T-helper 2 cell treated with Interferon-gamma antibody and Interleukin-4, amounts not matched to agents 5 μg/mL and 100 μg/mL, for 36 hours (primary cell): ENCODE measurements at regions not wholly inside any gene's neighbourhood (a gene's known extent, or its start where the extent isn't known, plus 50 kb on each side); places are given as distances from the start of the nearest gene placed in this dataset.

Source experiments
- DNase-seq: peaks from one replicate; pipeline ENCODE4 v3.0.0; 2021; ENCODE audit warnings: low spot score
- H3K27ac Mint-ChIP-seq: one replicate; pipeline ENCODE4 v1.8.0; 2021; ENCODE audit warnings: mild to moderate bottlenecking, mixed read lengths
- H3K27me3 Mint-ChIP-seq: one replicate; pipeline ENCODE4 v1.8.0; 2021; ENCODE audit warnings: low read depth, mixed read lengths
- H3K36me3 Mint-ChIP-seq: one replicate; pipeline ENCODE4 v1.8.0; 2021; ENCODE audit warnings: low read depth, mixed read lengths
- H3K4me1 Mint-ChIP-seq: one replicate; pipeline ENCODE4 v1.8.0; 2021; ENCODE audit warnings: low read depth, mixed read lengths
- H3K4me3 Mint-ChIP-seq: one replicate; pipeline ENCODE4 v1.8.0; 2022; ENCODE audit warnings: mild to moderate bottlenecking, moderate library complexity, mixed read lengths
- H3K9me3 Mint-ChIP-seq: one replicate; pipeline ENCODE4 v1.8.0; 2021; ENCODE audit warnings: mixed read lengths

GRCh38 chr2:234292962-234293243, 204.0 kb downstream of the ARL4C start:
- H3K36me3 Mint-ChIP-seq: peaks cover 21% of the 10 kb centered on the region
- no peaks in the 10 kb centered on the region for H3K27me3 Mint-ChIP-seq
- no peak for DNase-seq
- H3K27ac Mint-ChIP-seq: peak overlapping the region; percentile 96
- peaks cover 80% of the 10 kb centered on the region for H3K4me1 Mint-ChIP-seq
- H3K4me3 Mint-ChIP-seq: peak overlapping the region; percentile 82
- H3K9me3 Mint-ChIP-seq: no peaks in the 10 kb centered on the region

GRCh38 chr2:234292205-234292961, 204.5 kb downstream of the ARL4C start:
- Mint-ChIP-seq H3K27ac (peak overlapping the region; percentile 96), H3K4me3 (peak overlapping the region; percentile 82), H3K4me1 (peaks cover 83% of the 10 kb centered on the region), H3K9me3 (no peaks in the 10 kb centered on the region), H3K27me3 (no peaks in the 10 kb centered on the region), H3K36me3 (peaks cover 20% of the 10 kb centered on the region)
- peak; percentile 84 for DNase-seq

- H3K27ac Mint-ChIP-seq: peak overlapping the region; percentile 96
- H3K4me3 Mint-ChIP-seq: peak overlapping the region; percentile 82
These were observed 205.1 kb downstream of the ARL4C start for GRCh38 chr2:234291765-234292204.

GRCh38 chr2:234290671-234291070, 206.2 kb downstream of the ARL4C start:
- Mint-ChIP-seq H3K27ac (peak overlapping the region; percentile 96), H3K4me1 (peaks cover 79% of the 10 kb centered on the region), H3K4me3 (peak overlapping the region; percentile 82), H3K27me3 (no peaks in the 10 kb centered on the region), H3K9me3 (no peaks in the 10 kb centered on the region), H3K36me3 (peaks cover 16% of the 10 kb centered on the region)
- DNase-seq: peak; percentile 85

More at GRCh38 chr2:234291765-234292204, 205.1 kb downstream of the ARL4C start:
- H3K36me3 Mint-ChIP-seq: peaks cover 19% of the 10 kb centered on the region
- H3K9me3 Mint-ChIP-seq: no peaks in the 10 kb centered on the region
- no peaks in the 10 kb centered on the region for H3K27me3 Mint-ChIP-seq
- DNase-seq: peak; percentile 57
- H3K4me1 Mint-ChIP-seq: peaks cover 80% of the 10 kb centered on the region

- Mint-ChIP-seq H3K27me3 (no peaks in the 10 kb centered on the region), H3K27ac (peak overlapping the region; percentile 96), H3K9me3 (no peaks in the 10 kb centered on the region), H3K4me1 (peaks cover 77% of the 10 kb centered on the region), H3K4me3 (peak overlapping the region; percentile 82), H3K36me3 (peaks cover 15% of the 10 kb centered on the region)
- peak; percentile 59 for DNase-seq
These were observed 206.9 kb downstream of the ARL4C start for GRCh38 chr2:234289834-234290590.

GRCh38 chr2:234288974-234289455, 207.9 kb downstream of the ARL4C start:
- Mint-ChIP-seq H3K9me3 (peaks cover 7% of the 10 kb centered on the region), H3K36me3 (peaks cover 21% of the 10 kb centered on the region), H3K4me3 (peak overlapping the region; percentile 82), H3K27ac (peak overlapping the region; percentile 96), H3K4me1 (peaks cover 80% of the 10 kb centered on the region), H3K27me3 (no peaks in the 10 kb centered on the region)
- DNase-seq: peak; percentile 58

- H3K27me3 Mint-ChIP-seq: no peaks in the 10 kb centered on the region
- H3K27ac Mint-ChIP-seq: no peak overlapping the region
- DNase-seq: no peak
- peaks cover 15% of the 10 kb centered on the region for H3K9me3 Mint-ChIP-seq
- H3K4me3 Mint-ChIP-seq: no peak overlapping the region
- peaks cover 77% of the 10 kb centered on the region for H3K4me1 Mint-ChIP-seq
- H3K36me3 Mint-ChIP-seq: peaks cover 26% of the 10 kb centered on the region
These were observed 209.2 kb downstream of the ARL4C start for GRCh38 chr2:234287650-234288049.

GRCh38 chr2:234286956-234287355, 209.9 kb downstream of the ARL4C start:
- no peak for DNase-seq
- peaks cover 73% of the 10 kb centered on the region for H3K4me1 Mint-ChIP-seq
- H3K4me3 Mint-ChIP-seq: no peak overlapping the region
- peaks cover 19% of the 10 kb centered on the region for H3K9me3 Mint-ChIP-seq
- no peaks in the 10 kb centered on the region for H3K27me3 Mint-ChIP-seq
- peaks cover 30% of the 10 kb centered on the region for H3K36me3 Mint-ChIP-seq
- H3K27ac Mint-ChIP-seq: no peak overlapping the region

- Mint-ChIP-seq H3K27me3 (no peaks in the 10 kb centered on the region), H3K36me3 (peaks cover 34% of the 10 kb centered on the region), H3K4me1 (peaks cover 68% of the 10 kb centered on the region), H3K4me3 (no peak overlapping the region), H3K27ac (peak overlapping the region; percentile 8), H3K9me3 (peaks cover 19% of the 10 kb centered on the region)
- no peak for DNase-seq
These were observed 210.7 kb downstream of the ARL4C start for GRCh38 chr2:234286118-234286598.

GRCh38 chr2:234285541-234285940, 211.3 kb downstream of the ARL4C start:
- H3K36me3 Mint-ChIP-seq: peaks cover 37% of the 10 kb centered on the region
- no peaks in the 10 kb centered on the region for H3K27me3 Mint-ChIP-seq
- H3K4me1 Mint-ChIP-seq: peaks cover 68% of the 10 kb centered on the region
- no peak for DNase-seq
- no peak overlapping the region for H3K4me3 Mint-ChIP-seq
- peaks cover 25% of the 10 kb centered on the region for H3K9me3 Mint-ChIP-seq
- no peak overlapping the region for H3K27ac Mint-ChIP-seq

- peak overlapping the region; percentile 59 for H3K4me3 Mint-ChIP-seq
- no peak for DNase-seq
- no peaks in the 10 kb centered on the region for H3K27me3 Mint-ChIP-seq
- H3K9me3 Mint-ChIP-seq: peaks cover 53% of the 10 kb centered on the region
- H3K4me1 Mint-ChIP-seq: peaks cover 70% of the 10 kb centered on the region
- peaks cover 62% of the 10 kb centered on the region for H3K36me3 Mint-ChIP-seq
- peak overlapping the region; percentile 80 for H3K27ac Mint-ChIP-seq
These were observed 217.2 kb downstream of the ARL4C start for GRCh38 chr2:234279637-234280036.

GRCh38 chr2:234278556-234279255, 218.2 kb downstream of the ARL4C start:
- peak overlapping the region; percentile 80 for H3K27ac Mint-ChIP-seq
- H3K36me3 Mint-ChIP-seq: peaks cover 61% of the 10 kb centered on the region
- H3K4me1 Mint-ChIP-seq: peaks cover 73% of the 10 kb centered on the region
- H3K4me3 Mint-ChIP-seq: peak overlapping the region; percentile 59
- no peak for DNase-seq
- H3K27me3 Mint-ChIP-seq: no peaks in the 10 kb centered on the region
- H3K9me3 Mint-ChIP-seq: peaks cover 57% of the 10 kb centered on the region

- H3K4me1 Mint-ChIP-seq: peaks cover 82% of the 10 kb centered on the region
- H3K36me3 Mint-ChIP-seq: peaks cover 42% of the 10 kb centered on the region
- H3K27me3 Mint-ChIP-seq: no peaks in the 10 kb centered on the region
- no peak overlapping the region for H3K27ac Mint-ChIP-seq
- peaks cover 42% of the 10 kb centered on the region for H3K9me3 Mint-ChIP-seq
- peak overlapping the region; percentile 16 for H3K4me3 Mint-ChIP-seq
- DNase-seq: no peak
These were observed 221.4 kb downstream of the ARL4C start for GRCh38 chr2:234275515-234275914.
